Right kidney (tissue), 1 donor: ENCODE measurements at regions not wholly inside any gene's neighbourhood (a gene's known extent, or its start where the extent isn't known, plus 50 kb on each side); places are given as distances from the start of the nearest gene placed in this dataset.
"Not testable (repeated sequence)": the region's sequence is repeated elsewhere in the genome, so short reads cannot be mapped to it uniquely, and the experiment has no call there.

ENCODE experiments used
- DNase-seq: peaks from one replicate; pipeline ENCODE4 v3.0.0-alpha.2; 2016

DNA sequence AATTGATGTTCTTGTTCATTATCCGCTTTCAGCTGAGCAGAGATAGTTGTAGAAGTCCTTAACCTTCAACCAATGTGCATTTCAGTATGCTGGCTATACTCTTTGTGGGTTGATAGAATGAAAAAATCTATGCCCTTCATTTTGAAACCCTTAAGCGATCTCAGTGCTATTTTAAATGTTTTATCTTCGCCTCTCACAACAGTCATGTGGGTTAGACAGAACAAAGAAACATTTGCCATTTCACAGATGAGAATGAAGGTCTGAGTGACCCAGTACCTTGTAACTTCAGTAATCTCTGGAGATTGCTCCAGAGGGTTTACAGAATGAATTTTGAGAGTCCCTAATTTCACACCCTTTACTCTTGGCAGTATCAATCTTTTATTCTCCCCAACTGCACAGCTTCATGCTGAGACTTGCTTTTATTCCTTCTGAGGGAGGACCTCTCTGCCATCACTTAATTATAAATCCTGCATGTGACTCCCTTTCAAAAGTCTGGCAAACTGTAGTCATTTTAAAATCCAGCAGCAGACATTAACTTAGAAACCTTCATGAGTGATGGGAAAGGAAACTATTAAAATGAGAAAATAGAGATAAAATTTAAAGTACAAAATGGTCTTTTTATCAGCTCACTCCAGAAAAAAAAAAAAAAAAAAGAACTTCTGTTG is 921.5 kb downstream of the RAB28 start:
- DNase-seq = no peak

DNA sequence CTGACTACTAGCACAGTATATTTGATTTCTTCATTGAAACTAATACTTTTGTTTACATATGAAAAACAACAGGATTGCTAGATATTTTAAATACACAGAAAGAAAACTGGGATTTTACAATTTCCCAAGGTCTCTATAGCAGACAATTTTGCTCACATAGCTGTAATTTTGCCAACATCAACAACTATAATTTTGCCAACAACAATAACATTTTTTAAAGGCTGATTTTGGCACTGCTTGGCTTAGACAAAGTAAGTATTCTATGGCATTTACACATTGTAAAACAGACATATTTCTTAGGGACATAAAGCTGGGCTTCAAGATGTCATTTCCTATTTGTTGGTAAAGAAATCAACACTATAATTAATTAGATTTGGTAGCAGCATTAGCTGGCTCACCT is 922.1 kb downstream of the RAB28 start:
- DNase-seq = no peak

DNA sequence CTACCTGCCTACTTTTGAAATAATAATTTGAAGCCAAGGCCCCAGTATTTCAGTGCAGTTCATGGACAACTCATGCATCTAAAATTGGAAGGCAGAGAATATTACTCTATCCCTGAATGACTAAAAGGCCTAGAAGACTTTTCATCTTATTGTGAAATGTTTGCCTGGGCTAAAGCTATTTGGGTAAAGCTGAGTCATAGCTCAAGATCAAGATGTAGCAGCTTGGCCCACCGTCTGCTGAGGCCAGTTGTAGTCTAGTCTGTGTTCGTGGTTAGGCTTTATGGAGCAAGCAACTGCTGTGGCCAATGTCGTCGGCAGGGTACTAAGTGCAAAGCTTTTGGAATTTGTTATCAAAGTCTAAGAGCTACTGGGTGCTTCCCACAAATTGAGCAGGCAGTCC is 929.1 kb downstream of the RAB28 start:
- DNase-seq = no peak

DNA sequence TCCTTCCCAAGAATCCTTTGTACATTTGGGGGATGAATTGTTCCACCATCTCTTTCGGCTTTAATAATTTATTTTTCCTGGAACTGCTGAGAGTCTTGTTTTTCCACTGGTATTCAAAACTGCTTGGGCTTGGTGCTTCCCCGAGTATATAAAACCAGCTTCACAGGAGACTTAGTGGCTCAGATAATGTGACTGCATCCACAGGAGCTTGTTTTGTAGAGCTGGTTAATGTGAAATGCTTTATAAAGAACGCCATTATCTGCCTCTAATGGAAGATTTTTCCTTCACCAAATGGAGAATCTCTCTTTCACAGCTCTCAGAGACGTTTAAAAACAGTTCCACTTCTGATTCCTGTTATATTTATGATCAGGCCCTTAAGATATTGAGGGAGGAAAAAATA is 935.5 kb downstream of the RAB28 start:
- DNase-seq = no peak

DNA sequence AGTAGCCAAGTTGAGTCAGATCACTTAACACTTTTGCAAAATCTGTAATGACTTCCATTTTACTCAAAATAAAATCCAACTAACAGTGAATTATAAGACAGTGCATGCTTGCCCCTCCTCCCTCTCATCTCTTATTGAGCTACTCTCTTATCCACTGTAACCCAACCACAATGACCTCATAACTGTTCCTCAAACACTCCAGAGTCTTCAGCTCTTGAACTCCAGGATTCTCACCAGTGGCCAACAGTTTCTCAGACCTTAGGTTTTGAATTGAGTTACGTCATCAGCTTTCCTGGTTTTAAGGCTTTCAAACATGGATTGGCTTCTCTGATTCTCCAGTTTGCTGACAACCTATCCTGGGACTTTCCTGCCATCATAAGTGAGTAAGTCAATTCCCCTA is 938.3 kb downstream of the RAB28 start:
- DNase-seq = no peak

DNA sequence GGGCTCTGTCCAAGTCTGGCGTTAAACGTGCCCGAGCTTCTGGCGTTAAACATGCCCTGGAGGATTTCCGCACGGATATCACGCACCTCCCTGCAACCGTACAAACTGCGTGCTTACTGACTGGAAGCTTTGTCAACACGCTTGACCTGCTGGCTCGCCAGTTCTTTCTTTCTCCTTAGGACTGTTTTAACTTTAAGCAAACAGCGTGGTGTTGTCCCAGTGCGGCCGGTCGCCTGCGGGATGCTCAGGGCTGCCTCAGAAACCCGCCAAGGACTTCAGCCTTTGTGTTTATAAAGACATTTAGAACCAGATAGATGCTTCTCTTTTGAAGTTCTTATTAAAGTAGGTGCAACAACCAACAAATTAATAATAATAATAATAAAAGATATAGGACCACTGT is 946.0 kb downstream of the RAB28 start:
- no peak for DNase-seq

DNA sequence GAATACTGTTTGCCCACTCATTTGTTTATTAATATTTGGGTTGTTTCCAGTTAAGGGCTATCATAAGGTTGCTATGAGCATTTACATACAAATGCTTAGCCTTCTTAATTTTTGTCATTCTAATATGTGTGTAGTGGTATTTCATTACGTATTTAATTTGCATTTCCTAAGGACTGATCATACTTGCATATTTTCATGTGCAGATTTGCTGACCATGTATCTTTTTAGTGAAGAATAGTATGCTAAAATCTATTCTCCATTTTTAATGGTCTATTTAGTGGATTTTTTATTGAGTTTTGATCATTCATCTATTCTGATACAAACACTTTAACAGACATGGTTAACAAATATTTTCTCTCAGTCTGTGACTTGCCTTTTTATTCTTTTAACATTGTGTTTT is 949.5 kb downstream of the RAB28 start:
- no peak for DNase-seq

DNA sequence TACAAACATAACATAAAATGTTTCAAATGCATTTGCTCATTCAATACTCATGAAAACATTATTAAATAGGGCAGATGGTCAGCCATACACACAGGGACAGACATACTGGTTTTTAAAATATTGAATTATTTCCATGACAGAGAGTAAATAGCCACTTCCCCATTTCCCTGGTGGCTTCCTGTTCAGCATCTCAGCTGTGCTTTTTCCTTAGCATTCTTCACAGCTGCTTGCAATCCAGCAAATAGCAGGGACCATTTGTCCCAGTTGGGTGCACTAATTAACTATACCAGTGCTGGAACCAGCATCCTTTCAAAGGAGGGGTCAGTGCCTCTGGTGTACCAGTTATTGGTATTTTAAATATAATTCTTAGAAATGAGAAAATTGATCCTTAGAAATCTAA is 964.7 kb downstream of the RAB28 start:
- DNase-seq = no peak

DNA sequence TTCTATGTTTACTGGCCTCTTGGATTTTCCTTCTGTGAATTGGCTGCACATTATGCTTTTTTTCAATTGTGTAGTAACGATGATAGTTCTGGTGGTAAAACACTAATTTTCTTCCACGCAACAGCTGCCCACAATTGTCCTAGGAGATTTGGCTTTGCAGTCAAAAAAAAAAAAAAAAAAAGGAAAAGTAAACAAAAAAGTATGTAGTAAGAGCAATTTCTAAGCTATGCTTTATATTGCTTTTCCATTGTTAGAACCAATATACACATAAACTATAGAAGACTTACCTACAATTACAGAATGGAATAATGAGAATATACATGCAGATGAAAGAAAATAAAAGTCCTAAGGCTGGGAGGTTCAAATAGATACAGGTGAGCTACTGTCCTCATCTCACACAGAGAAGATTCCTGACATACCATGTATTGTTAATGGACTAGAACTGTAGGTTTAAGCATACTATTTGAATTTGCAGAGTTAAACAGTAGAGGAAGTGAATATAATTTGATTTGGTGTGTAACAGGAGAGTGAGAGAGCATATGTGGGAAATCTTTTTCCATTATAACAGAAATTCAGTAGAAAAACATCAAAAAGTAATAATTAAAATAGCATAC is 976.2 kb downstream of the RAB28 start:
- DNase-seq = no peak

DNA sequence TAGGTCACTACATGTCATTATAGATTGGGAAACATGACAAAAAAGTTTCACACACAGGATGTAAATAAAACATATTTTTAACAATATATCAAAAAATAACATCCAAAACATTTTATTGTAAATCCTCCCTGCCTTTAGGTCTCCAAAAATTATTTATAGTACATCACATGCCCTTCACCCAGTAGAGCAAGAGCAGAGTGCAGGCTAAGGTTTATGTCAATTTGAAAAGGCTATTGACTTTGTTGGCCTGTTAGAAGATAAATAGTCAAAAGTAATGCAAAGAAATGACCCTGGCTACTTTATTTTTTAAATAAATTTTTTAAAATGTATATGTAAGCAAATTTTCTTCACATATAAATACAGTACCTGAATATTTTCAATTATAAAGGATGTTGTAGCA is 983.7 kb downstream of the RAB28 start:
- no peak for DNase-seq

DNA sequence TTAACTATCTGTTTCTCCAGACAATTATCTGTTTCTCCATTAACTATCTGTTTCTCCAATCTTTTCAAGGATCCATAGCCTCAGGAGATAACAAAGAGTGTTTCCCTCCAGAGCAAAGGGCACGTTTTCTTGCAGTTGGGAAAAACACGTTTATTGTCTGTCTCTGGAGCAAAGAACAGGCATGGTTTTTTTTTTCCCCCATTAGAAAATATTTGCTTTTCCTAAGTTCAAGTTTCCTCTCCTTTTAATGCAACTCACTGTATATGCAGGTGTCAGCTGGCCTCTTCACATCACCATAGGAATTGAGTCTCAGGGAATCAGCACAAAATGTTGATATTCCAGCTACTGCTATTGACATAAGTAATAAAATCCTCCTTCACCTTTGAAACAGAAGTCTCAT is 984.4 kb downstream of the RAB28 start:
- no peak for DNase-seq

DNA sequence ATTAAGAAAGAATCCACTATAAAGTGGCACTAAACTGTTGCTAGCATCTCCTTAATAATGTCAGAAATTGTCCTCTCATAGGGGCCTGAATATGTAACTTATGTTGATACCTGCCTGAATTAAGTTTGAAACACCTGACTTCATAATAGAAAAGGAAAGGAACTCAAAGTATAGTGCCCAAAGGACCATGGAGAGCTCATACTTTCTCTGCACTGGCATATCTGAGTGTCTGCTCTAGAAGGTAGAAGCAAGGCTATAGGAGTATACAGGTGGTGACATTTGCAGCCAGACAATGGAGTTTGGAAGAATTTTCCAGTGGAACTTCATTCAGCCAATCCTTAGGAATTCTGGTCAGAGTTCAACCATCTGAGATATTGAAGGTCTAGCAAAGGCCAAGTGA is 988.9 kb downstream of the RAB28 start:
- no peak for DNase-seq

DNA sequence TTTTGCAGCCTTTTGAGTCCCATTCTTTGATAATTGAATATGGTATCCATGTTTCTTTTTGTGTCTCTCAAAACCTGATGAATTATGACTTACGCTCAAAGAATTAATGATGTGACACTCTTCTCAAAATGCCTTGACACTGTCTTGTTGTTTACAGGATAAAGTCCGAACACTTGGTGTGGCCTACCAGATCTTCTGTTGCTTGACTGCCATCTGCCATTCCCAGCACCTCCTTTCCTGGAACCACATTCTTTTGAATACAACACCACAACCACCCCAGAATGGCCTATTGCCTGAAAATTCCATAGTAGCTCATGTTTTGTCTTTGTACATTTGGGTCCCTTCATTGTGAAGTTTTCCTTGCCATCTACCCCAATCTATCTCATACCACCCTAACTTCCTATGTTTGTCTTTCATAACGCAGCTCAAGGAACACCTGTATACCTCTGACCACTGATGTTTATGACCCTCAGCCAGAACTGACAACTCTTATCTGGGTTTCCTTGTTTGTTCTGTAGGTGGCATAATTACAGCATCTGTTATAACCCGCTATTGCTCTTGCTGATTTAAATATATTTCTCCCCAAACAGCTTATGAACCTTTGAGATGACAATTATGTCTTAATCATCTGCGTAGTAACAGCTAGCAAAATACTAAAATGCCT is 991.3 kb downstream of the RAB28 start:
- DNase-seq = no peak

DNA sequence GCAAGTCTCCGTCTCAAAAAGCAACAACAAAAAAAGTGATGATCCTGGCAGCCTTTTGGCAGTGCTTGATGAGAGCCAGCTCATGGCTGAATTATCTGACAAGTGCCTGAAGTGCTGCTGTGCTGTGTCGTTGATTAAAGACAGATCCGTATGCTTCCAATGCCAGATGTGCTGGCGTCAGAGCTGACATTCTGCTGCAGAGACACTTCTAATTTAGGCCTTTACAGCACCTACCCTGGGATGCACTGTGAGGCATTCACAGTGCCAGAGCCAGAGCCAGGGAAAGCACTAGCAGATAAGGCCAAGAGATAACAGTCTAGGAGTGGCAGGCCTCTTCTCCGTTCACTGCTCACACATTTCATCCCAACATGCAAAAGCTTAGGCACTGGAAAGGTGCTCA is 995.5 kb downstream of the RAB28 start:
- DNase-seq = no peak

DNA sequence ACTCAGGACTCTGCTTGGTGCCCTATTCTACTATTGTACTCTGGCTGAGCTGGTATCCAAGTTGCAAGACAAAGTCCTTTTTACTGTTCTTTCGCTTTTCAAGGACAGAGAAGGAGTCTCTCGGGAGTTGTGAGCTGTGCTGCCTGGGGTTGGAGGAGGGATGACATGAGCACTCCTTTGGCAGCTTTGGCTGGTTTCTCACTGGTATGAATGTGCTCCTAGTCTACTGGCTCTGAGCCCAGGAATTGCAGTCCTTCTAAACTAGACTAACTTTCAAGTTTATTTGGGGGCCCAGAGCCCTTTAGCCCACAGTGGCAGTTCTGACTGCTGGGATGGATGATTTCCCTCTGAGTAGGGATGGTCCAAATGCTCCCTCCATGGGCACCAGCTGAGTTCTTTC is 997.1 kb downstream of the RAB28 start:
- no peak for DNase-seq

DNA sequence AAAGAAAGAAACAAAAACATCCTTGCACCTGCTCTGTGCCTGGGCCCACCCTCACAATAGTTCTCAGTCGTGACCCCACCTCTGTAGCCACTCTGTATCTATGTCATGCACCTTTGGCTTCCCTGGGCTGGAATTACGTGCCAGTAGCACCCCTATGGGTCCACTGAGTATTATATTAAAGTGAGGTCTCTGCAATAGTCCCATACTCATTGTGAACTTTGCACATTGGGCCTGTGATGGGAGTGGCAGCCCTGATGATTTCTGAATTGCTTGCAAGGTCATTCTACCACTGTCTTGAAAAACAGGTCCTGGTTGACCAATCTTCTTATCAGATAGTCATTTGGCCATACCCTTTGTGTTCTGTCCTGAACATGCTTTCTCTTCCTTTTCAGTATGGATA is 1012.1 kb downstream of the RAB28 start:
- no peak for DNase-seq

DNA sequence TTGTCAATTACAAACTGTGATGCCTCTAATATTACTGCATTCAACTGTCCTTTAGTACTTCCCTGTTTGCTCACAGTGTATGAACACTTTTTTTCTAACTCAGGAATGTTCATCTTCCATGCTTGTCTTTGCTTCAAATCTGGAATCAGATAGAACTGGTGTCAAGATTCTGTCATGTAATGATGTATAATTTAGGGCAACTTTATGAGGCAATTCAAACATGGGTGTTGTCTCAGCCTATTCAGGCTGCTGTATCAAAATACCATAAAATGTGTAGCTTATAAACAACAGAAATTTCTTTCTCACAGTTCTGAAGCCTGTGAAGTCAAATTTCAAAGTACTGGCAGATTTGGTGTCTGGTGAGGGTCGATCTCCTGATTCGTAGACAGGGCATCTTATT is 1012.9 kb downstream of the RAB28 start:
- DNase-seq = no peak

DNA sequence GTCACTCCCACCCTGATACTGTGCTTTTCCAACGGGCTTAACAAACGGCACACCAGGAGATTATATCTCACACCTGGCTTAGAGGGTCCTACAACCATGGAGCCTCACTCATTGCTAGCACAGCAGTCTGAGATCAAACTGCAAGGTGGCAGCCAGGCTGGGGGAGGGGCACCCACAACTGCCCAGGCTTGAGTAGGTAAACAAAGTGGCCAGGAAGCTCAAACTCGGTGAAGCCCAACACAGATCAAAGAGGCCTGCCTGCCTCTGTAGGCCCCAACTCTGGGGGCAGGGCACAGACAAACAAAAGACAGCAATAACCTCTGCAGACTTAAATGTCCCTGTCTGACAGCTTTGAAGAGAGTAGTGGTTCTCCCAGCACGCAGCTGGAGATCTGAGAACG is 1022.6 kb downstream of the RAB28 start:
- not testable (repeated sequence) for DNase-seq

DNA sequence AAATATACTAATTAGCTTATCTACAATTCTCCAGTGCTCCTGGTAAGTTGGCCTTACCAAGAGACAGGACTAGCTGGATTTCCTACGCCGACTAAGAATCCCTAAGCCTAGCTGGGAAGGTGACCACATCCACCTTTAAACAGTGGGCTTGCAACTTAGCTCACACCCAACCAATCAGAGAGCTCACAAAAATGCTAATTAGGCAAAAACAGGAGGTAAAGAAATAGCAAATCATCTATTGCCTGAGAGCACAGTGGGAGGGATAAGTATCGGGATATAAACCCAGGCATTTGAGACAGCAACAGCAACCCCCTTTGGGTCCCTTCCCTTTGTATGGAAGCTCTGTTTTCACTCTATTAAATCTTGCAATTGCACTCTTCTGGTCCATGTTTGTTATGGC is 1025.0 kb downstream of the RAB28 start:
- DNase-seq = no peak

DNA sequence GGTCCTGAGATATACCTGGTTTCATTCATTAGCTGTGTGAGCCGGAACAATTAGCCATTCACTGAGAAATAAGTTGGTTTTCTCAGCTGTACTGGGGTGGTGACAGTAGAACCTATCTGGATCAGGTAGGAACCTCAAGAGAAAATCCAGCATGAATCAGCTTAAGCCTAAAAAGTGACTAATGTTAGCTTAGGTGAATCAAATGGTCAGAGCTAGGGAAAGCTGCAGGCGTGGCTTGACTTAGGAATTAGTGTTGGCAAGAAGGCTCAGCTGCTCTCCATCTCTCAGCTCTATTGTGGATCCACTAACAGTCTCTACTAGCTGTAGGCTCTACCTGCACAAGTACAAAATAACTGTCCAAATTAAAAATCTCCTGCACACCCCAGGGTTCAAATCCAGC is 1025.5 kb downstream of the RAB28 start:
- no peak for DNase-seq

DNA sequence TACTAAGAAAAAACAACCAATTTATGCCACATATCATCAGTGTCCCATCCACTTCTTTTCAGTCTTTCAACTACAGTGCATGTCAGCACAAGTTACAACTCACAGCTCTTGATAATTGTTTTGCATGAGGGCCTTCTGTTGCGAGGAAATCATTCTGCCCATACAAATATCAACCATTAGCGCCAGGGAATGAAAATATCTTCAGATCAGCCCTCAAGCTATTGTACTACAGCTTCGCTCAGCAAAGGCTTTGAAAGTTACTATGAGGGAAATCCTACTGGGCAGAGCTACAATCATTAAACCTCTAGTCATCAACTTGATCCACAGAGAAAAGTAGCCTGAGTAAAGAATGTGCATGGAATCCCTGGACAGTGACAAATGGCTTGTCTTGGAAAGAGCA is 1023.6 kb upstream of the HS3ST1 start:
- DNase-seq = no peak

DNA sequence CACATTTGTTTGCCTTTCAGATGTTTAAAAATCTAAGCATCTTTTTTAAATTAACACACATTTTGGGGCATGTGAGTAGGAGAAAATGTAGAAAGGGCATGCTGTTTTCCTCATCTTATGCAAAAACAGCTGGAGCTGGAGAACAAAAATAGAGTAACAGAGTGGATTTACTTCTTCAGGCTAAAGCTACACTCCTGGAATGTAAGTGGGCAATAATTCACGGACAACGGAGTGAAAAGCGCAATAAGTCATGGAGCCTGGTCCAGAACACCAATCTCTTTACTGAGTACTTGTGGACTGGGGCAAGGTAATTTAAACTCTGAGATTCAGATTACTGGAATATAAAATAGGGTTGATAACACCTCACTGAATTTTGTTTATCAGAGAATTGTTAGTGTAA is 1018.8 kb upstream of the HS3ST1 start:
- no peak for DNase-seq

DNA sequence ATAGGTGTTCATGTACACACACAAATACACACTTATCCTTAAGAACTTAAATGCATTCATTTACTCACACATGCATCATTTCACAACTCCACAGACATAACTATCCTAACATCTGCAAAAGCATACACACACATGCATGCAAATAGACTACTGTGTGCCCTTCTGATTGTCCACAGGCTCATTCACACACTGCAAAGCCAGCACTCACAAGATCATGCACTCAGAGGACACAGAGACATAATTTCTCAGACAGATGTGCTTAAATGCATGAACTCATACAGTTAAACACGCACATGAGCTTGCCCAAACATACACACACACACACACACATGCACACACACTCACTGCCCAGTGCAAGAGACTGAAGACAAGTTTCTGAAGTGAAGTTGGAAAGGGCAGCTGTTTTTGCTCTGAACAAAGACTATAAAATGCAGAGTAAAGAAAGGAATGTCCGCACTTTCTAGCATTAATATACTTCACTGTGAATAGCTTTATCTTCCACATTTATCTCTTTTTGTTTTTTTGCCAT is 1018.0 kb upstream of the HS3ST1 start:
- peak; percentile 11 for DNase-seq

DNA sequence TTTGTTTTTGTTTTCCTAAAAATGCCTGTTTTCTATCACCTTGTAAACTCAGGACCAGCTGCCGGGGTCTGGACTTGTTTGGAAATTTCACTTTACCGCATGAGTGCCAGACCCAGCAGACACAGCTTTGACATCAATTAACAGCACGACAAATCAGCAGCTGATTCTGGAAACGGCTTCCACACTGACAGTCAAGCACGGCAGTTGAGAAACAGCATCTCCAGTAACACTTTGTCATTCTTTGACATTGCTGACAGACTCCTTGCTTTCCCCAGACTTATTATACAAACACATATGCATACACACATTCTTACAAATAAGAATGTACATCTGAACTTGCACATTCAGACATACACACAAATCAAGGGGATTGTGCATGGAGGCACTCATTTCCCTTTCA is 1017.6 kb upstream of the HS3ST1 start:
- peak; percentile 4 for DNase-seq
